AG09309 (cell line): ENCODE measurements at regions not wholly inside any gene's neighbourhood (a gene's known extent, or its start where the extent isn't known, plus 50 kb on each side); places are given as distances from the start of the nearest gene placed in this dataset.

Experiments
- DNase-seq: peaks from one replicate; pipeline ENCODE4 v3.0.0-alpha.2; 2010; ENCODE audit warnings: low read depth
- H3K4me3 ChIP-seq: 2 replicates; pipeline ENCODE4 v1.5.1; 2011; ENCODE audit warnings: mild to moderate bottlenecking, low read depth, low read length, moderate library complexity; ENCODE audit not compliant: control insufficient read depth
- TF ChIP-seq, protein P1 (sequence below): IDR thresholded peaks from 2 replicates; pipeline ENCODE4 v1.5.1; 2011; ENCODE audit warnings: mild to moderate bottlenecking, low read depth, low read length, inconsistent platforms; ENCODE audit not compliant: insufficient read depth, control insufficient read depth; ENCODE audit errors: missing control alignments

DNA sequence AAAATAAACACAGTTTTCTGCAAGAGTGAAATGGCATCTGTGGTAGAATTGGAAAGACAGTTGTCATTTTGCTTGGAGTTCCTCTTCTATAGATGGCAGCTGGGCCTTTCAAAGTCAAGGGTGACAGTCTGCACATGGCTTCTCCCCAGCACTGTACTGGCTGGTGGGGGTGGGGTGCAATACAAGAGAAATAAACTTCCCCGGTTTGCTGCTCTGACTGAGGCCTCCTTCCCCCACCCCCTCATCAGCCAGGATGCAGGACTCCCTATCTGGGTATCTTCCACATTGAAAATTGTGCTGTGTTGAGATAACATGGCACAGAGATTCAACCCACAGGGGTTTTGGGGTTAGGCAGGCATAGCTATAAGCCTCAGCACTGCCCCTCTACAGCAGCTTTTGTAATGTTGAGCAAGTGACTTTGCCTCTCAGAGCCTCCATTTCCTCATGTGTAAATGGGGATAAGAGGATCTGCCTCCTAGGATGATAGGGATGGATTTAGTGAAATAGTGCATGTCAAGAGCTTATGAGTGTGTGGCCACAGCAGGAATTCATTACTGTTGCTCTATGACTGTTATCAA, 85.8 kb upstream of the WDR11 start:
- TF ChIP-seq, protein P1, sequence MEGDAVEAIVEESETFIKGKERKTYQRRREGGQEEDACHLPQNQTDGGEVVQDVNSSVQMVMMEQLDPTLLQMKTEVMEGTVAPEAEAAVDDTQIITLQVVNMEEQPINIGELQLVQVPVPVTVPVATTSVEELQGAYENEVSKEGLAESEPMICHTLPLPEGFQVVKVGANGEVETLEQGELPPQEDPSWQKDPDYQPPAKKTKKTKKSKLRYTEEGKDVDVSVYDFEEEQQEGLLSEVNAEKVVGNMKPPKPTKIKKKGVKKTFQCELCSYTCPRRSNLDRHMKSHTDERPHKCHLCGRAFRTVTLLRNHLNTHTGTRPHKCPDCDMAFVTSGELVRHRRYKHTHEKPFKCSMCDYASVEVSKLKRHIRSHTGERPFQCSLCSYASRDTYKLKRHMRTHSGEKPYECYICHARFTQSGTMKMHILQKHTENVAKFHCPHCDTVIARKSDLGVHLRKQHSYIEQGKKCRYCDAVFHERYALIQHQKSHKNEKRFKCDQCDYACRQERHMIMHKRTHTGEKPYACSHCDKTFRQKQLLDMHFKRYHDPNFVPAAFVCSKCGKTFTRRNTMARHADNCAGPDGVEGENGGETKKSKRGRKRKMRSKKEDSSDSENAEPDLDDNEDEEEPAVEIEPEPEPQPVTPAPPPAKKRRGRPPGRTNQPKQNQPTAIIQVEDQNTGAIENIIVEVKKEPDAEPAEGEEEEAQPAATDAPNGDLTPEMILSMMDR = no peak
- DNase-seq = no peak

DNA sequence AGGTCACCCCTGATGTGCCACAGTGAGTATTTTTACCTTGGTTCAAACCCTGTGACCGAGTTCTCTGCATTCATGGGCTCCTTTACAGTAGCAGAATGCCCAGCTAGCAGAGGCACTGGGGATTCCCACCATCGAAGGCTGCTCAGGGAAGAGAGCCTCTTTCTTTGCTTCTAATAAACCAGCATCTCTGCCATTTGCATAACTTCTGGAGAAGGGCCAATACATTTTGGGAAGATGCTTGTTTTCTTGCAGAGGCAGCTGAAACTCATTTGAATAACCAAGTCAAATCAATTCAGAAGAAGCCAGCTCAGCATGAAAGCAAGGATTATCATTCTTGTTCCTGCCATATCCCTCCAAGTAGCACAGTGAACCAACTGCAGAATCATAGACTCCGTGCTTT, 82.9 kb upstream of the WDR11 start:
- DNase-seq = no peak
- TF ChIP-seq, protein P1 = no peak
- H3K4me3 ChIP-seq = no peak overlapping the region

More for the DNA sequence above, 85.8 kb upstream of the WDR11 start:
- H3K4me3 ChIP-seq = no peak overlapping the region

DNA sequence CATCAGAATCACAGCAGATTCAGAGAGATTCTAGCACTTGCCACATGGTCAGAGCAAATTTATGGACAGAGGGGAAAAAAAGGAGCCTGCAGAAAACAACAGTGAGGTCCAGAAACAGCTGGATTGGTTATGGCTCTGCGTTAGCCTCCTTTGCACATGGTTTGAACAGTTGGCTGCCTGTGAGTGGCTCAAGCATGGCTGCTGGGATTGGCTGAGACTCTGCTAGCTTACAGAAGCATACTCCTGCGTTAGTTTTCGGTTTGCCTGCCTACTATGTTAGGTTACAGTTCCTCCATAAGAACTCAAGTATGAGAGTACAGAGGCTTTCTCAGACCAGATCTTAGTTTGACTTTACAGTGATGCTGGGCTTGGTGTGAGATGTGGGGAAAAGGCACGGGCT, 80.7 kb upstream of the WDR11 start:
- TF ChIP-seq, protein P1 = no peak
- H3K4me3 ChIP-seq = no peak overlapping the region
- no peak for DNase-seq

DNA sequence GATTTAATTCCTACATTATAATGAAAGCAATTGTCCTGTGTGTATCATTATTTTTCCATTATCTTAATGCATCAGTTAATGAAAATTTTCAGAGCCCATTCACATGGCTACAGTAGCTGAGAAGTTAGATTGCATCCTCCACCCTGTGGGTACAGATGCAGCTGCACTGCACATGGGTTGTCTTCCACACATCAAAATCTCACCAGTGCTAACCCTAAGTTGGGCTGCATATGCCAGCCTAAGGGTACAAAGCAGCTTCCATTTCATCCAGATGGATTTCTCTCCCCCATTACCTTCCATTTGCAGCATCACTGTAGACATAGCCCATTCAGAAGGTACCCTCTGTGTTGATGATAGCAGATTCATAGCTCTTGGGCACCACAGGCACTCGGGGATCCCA, 74.7 kb upstream of the WDR11 start:
- DNase-seq = no peak
- TF ChIP-seq, protein P1 = no peak
- H3K4me3 ChIP-seq = no peak overlapping the region

DNA sequence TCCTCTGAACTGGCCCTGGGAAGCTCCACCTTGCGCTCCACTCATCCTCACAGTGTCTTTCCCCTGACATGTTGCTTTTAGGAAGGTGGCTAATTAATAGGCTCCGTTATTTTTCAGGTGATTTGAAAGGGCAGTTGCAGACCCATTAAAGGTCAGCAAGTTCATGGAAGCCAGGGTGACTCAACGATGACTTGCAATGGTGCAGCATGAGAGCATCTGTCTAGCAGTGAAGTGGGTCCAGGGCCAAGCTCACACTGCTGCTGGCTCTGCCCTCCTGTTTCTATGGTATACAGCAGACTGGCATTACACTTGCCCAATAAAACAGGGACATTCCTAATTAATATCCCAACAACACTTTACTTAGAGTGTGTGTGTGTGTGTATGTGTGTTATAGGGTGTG, 68.8 kb upstream of the WDR11 start:
- no peak overlapping the region for H3K4me3 ChIP-seq
- no peak for DNase-seq
- TF ChIP-seq, protein P1 = no peak

GRCh38 chr10:120783098-120783497, 68.1 kb upstream of the WDR11 start:
- TF ChIP-seq, protein P1 = no peak
- H3K4me3 ChIP-seq = no peak overlapping the region
- no peak for DNase-seq

DNA sequence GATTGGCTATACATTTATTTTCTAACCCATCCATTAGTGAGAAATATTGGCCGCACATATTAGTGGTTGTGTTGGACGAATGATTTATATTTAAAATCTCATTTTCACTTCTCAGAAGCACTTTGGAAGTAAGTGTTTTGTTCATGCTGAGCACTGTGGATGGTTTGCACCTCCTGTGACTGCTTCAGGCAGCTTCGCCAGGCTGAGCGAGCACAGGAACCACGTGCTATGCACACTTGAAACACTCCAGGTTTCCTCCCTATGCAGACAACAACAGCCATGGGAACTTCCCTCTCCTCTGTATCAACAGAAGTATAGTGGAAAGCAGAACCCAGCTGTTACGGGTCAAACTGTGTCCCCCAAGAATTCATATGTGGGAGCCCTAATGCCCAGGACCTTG, 67.3 kb upstream of the WDR11 start:
- H3K4me3 ChIP-seq = no peak overlapping the region
- TF ChIP-seq, protein P1 = no peak
- no peak for DNase-seq
